ENCODE measurements at regions not wholly inside any gene's neighbourhood (a gene's known extent, or its start where the extent isn't known, plus 50 kb on each side); places are given as distances from the start of the nearest gene placed in this dataset.

- TF ChIP-seq, protein P1, sequence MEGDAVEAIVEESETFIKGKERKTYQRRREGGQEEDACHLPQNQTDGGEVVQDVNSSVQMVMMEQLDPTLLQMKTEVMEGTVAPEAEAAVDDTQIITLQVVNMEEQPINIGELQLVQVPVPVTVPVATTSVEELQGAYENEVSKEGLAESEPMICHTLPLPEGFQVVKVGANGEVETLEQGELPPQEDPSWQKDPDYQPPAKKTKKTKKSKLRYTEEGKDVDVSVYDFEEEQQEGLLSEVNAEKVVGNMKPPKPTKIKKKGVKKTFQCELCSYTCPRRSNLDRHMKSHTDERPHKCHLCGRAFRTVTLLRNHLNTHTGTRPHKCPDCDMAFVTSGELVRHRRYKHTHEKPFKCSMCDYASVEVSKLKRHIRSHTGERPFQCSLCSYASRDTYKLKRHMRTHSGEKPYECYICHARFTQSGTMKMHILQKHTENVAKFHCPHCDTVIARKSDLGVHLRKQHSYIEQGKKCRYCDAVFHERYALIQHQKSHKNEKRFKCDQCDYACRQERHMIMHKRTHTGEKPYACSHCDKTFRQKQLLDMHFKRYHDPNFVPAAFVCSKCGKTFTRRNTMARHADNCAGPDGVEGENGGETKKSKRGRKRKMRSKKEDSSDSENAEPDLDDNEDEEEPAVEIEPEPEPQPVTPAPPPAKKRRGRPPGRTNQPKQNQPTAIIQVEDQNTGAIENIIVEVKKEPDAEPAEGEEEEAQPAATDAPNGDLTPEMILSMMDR (IDR thresholded peaks at IDR 0.05) = no peak
- TF ChIP-seq POLR2AphosphoS5 (IDR thresholded peaks at IDR 0.05) = no peak
These were observed 199.6 kb downstream of the NXPE2 start for GRCh38 chr11:114877976-114878375.

Measured in upper lobe of left lung (tissue), 4 donors.